ELF-1 (cell line): ENCODE measurements at regions not wholly inside any gene's neighbourhood (a gene's known extent, or its start where the extent isn't known, plus 50 kb on each side); places are given as distances from the start of the nearest gene placed in this dataset.
"Not testable (repeated sequence)": the region's sequence is repeated elsewhere in the genome, so short reads cannot be mapped to it uniquely, and the experiment has no call there.

Experiments
- DNase-seq: peaks from one replicate; pipeline ENCODE4 v3.0.0-alpha.2; 2016; ENCODE audit warnings: low read depth, low spot score

DNA sequence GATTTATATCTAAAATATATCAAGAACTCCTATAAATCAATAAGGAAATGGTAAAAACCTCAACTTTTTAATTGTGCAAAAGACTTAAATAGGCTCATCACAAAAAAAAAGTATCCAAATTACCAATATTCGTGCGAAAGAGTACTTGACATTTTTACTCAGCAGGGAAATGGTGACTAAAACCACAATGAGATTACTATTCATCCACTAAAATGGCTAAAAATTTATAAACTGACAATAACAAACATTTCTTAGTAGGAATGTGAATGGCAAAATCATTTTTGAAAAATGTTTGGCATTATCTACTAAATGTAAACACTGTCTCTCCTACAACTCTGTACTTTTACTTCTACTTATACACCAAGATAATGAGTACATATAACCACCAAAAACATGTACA lies 184.8 kb upstream of the RND3 start:
- DNase-seq: no peak

DNA sequence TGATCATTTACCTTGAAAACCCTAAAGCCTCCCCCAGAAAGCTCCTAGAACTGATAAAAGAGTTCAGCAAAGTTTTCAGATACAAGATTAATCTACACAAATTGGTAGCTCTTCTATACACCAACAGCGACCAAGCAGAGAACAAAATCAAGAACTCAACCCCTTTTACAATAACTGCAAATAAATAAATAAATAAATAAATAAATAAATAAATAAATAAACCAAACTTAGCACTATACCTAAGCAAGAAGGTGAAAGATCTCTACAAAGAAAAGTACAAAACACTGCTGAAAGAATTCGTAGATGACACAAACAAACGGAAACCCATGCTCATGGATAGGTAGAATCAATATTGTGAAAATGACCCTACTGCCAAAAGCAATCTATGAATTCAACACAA lies 182.0 kb upstream of the RND3 start:
- no peak for DNase-seq

DNA sequence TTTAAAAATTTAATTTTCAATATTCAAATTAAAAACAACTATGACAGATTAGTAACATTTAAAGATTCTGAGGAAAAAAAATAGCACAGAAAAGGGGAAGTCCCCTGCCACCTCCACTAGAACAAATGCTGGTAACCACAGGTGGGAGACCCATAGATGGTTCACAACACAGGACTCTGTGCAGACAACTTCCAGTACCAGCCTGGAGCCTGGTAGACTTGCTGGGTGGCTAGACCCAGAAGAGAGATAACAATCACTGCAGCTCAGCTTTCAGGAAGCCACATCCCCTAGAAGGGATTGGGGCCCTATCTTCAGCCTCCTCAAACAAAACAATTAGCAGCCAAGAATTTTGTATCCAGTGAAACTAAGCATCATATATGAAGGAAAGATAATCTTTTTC lies 179.6 kb upstream of the RND3 start:
- not testable (repeated sequence) for DNase-seq

DNA sequence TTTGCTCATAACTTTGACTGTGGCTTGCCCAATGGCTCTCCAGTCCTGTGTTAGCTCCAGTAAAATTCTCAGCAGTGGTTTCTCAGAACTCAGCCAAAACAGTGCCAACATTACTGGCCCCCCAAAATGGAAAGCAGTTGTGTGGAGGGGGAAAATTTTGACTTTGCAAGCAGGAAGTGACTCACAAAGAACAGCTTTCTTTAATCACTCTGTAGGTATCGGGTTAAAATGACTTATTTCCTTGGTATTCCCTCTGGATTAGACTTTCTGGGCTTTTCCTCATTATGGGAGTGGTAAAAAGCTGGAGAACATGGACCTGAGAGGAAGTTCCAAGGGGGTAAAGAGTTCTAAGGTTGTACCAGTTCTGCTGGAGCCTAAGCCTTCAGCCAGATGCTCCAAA lies 175.7 kb upstream of the RND3 start:
- no peak for DNase-seq

DNA sequence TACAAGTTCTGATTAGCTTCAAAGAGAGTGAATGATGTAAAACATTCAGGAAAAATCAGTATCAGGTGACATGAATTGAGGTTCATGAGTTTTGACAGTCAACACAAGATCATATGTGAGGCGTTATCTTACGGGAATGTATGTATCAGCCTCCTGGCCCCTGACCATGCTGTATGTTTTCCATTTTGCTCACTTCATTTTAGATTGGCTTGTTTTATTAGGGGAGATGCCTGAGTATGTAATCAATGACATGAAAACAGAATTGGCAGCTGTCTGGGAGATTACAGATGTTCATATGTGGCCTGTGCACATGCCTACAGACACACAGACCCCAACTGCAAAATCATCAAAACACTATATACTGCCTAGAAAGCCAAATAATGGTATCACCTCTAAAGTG lies 168.5 kb upstream of the RND3 start:
- DNase-seq: no peak

DNA sequence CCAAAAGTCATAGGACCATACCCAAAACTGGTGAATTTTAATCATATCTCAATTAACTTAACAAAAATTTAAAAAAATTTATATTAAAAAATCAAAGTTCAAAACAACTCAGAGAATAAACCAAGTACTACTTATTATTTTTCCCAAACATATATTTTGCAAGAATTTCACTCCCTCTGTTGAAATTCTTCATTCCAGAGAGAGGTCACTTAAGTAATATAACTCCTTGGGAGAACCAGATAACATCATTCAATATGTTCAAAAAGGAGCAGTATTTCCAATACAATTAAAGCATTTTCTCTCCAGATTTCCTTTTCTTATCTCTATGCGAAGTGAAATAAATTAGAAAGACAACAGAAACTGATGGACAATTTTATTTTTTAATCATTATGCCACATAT lies 165.9 kb upstream of the RND3 start:
- DNase-seq: no peak

DNA sequence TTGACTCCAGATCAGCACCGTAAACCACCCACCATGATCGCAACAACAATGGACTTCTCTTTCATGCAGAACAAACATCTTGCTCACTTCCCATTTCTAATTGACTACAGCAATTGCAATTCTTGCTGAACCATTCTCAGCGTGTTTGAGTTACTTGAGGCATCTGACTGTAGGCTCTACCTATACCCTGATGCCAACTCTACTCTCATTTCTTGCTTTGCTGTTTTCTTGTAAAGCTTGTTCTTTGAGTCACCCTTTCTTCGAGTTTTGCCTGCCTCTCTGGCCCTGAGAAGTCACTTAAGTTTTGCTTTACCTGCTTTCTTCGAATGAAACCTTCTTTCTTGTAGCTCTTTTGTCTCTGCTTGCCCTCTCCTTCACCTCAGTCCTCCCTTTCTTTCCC lies 160.5 kb upstream of the RND3 start:
- peak; percentile 5 for DNase-seq

DNA sequence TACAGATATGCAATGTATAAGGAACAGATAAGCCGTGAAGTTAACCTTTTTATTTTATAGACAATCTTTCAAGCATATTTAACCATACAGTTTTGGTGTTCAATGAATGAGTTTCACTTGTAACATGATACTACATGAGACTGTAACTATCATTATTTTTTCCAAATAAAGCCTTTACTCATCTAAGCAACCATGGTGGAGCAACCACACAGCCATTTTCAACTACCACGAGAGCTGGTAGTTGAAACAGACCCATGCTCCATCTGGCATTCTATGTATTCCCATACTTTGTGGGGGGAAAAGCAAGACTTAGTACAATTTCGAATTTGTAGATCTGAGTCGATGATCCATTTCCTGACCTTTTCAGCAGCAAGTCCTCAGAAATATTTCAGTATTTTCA lies 159.3 kb upstream of the RND3 start:
- no peak for DNase-seq

DNA sequence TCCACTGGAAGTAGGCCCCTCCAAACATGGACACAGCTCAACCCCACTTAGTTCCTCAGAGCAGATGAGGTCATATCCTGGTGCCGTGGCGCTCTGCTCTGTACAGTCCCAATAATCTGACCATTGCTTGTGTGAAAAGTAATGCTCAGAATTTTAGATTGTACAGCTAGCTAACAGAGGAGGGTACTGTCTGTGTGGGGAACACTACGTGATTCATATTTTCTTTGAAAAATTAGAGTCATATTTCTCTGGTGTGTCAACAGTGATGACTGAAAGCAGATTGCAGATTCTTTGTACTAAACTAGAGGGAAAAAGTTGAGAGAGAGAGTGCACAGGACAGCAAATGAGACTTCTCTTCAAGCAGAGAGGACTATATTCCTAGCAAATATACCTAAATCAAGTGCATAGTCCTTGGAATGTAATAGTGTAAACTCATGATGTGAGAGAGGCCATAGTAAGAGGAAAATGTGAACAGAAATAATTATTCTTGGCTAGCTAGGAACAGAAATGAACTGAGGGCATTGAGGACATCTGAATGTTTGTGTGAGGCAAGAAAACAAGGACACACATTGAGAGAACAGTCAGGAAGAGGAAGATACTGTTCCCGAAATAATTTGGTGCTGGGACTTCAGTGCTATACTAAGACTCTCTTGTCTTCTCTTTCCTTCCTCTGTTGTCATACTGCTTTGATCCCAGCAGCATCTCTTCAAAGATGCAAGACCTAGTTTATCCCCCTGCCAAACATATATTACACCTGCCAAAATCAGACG lies 157.0 kb upstream of the RND3 start:
- DNase-seq: no peak

DNA sequence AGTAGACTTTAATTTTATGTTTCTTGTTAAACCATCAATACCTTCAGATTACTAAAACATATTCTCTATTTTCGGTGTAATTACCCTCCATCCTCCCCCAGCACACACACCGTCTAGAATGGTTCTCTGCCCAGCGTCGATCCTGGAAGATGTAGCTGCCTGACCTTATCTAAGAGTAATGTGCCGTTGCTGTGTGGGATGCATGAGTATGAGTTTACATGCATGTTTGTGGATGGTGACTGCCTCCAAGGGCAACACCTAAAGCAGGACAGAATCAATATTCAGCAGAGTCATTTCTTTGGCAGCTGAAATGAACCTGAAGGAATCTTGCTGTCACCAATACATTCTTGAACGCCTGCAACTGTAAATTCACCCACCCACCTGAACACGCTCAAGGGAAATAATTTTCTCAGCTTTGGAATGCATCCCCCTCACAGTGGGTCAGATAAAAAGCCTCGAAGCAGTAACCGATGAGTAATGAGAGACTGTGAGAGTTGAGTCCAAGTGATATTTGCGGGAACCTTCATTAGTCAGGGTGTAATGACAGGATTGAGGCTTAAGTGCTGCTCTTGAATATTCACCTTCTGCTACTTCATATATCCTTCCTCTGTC lies 155.8 kb upstream of the RND3 start:
- no peak for DNase-seq

DNA sequence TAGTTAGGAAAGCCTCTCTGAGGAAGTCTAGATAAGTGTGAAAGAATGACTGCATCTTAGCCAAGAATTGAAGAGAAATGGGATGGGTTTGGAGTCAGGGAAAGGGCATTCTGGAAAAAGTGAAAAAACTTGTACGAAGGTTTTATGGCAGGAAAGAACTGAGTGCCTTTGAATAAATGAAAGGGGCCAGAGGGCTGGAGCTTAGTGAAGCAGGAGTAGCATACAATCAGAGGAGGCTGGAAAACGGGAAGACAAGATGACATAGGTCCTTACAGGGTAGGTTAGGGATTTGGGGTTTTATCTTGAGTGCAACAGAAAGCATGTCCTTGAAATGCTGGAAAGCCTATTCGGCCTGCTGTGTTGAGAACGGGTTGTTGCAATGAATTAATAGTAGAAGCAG lies 152.6 kb upstream of the RND3 start:
- no peak for DNase-seq

DNA sequence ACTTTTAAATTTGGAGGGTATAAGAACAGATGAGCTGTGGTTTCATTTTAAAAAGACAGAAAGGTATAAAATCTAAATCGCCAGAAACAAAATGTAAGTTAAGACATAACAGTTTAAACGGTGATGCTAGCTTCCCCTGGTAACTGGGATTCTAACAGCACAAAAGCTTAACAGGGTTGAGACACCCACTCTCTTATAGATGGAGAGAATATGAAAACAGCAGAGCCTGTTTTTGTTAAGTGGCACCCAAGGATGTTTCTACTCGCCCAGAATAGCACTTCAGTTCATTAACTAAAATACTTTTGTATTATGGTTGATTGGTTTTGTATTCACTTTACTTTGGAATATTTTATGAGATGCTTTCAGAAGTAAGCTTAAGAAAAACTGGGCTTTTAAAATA lies 151.9 kb upstream of the RND3 start:
- no peak for DNase-seq

DNA sequence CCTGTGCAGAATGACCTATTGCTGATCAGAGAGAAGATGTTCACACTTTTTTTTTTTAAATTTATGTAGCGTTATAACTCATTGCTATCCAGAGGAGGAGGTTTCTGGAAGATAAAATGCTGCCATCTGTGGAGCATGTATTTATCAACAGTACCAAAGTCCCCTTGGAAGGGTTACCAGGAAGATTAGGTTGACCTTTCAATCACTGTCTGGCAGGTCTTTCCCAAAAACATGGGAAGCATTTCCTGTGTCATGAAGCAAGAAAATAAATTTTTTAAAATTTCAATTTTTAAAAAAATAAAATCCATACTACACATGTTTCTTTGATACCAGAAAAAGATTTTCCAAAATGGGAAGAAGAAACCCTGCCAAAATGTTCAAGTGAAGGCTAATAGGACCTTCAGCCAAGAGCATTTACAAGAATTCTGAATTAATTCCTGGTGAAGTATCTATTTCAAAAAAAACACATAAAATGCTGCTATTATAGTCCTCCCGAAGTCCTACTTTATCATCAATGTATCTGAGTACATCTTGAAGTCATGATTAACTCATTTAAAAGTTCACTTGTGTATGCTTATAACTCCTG lies 143.9 kb upstream of the RND3 start:
- no peak for DNase-seq

DNA sequence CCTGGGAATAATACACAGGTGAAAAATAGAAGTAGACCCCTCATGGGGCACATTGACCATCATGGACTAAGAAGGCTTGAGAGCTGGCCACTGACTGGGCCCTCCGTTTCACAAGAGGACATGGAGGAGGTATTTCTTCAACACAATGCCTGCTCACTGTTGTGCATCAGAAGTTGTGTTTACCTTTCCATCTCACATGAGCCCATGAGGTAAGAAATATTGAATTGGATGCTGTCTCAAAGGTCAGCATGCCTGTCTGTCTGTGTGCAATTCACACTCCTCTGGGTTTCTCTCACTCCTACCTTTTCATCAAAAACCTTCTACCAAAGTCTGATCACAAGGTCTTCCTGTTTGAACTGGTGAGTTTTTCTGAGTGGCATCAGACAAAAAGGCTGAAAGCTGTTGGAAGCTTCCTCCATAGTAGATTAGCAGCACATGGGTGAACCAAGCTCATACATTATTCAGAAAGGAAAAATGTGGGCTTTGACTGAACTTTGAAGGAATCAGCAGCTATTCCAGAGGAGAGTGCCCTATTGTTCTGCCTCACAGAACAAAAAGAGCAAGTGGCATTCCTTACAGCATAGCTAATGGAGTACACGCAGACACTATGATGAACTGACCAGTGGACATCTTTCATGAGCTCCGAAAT lies 143.2 kb upstream of the RND3 start:
- DNase-seq: no peak

DNA sequence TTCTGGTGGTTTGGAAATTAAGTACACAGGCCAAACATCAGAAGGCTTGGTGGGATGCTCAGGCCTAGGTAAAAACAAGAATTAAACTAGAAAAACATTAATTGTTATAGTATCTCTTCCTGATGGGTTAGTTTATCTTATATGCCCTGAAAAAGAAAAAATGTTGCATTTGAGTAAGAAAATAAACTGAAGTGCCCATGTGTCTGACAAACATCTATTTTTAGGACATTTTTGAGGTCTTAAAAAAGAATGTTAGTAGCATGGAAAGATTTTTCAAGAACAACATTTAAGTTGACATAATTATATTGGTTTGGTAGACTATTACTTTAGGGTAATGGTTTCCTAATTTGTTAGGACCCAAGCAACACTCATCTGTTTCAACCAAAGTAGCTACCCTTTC lies 140.1 kb upstream of the RND3 start:
- no peak for DNase-seq

DNA sequence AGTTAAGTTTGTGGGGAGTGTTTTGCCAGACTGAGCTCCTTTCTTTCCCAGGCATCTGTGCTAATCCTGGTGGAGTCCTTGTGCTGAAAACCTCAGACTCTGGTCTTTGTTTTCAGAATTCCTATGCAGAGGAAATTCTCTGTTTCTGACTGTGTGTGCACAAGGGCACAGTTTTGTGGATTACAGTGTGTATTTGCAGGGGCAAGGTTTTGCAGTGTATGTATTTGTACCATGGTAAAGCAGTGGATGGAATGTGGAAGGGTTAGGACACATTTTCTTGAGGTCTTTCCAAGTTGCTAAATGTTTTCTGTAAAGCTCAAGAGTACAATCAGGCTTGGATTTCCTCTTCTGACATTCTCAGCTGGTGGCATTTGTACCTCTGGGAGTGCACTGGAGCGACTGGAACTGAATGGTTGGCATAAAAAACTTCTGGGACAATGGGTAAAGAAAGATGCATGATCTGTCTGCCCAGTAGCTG lies 139.5 kb upstream of the RND3 start:
- DNase-seq: no peak

DNA sequence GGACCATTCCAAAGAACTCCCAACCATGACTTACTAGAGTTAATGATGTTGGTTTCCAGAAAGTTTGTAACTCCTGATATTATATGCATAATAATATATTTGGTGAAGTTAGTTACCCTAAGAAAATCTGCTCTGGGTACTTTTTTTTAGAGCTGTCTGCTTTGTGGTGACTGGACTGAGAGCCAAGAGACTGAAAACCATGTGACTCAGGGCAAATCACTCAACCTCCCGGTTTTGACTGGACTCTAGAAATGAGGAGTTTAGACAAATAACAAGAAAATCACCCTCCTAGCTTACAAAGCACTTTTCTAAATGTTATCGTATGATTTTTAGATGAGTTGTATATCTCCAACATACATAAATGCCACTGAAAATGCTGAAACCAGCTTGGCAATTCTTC lies 138.3 kb upstream of the RND3 start:
- no peak for DNase-seq

DNA sequence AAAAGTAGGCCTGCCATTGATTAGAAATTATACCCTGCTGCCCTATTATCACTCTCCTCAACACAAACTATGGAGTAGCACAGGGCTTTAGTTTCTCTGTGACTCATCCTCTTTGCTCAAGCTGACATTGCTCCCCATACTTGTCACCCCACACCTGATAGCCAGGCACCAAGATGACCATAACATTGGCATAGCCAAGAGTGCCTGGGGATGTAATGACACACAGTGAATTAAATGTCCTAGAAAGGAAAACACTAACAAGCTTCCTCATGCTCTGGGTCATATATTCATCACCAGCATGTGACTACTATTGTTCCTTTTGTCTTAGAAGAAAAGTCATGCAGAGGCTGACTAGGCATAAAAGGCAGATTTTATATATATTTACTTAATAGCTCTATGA lies 137.8 kb upstream of the RND3 start:
- no peak for DNase-seq

DNA sequence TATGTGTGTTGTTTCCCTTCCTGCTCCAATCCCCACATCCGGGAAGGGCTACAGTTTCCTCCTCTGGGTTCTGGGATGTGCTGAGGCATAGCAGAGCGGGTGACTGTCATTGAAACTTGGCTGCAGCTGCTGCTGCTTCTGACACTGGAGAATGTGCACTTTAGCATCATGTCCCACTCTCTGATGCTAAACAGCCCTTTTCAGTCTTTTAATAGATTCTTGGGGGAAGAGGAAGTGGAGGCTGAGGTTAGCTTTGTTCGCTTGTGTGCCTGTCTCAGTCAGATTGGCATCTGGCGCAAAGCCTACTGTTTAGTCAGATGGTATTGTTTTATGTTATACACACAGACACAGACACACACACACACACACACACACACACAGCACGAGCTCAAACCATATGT lies 136.5 kb upstream of the RND3 start:
- no peak for DNase-seq

DNA sequence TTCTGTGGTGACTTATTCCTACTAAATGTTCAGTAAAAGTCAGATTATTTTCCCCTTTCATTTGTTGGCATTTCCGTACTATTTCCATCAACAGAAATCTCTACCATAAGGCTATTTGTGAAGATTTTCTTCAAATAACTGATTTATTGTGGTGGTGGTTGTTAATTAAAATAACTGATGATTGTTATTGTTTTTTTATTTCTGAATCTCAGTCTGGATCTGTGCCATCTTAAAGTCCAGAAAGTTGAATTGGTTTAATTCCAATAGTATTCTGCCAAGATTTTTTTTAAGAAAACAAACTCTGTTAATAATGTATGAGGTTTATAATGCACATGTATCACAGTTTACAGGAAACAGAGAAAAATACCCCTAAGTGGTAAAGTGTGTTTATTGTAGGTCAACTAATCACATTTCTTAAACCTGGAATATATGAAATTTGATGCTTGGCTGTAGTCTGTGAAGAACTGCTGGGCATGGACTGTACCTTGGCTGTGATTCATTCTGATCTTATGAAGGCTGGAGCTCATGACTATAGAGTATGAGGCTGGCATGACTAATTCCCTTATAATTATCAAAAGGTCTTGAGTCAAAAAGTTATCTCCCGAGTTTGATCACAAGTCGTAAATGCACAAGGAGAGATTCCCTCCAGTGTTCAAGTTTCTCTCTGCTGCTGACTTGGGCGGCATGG lies 134.2 kb upstream of the RND3 start:
- DNase-seq: no peak

DNA sequence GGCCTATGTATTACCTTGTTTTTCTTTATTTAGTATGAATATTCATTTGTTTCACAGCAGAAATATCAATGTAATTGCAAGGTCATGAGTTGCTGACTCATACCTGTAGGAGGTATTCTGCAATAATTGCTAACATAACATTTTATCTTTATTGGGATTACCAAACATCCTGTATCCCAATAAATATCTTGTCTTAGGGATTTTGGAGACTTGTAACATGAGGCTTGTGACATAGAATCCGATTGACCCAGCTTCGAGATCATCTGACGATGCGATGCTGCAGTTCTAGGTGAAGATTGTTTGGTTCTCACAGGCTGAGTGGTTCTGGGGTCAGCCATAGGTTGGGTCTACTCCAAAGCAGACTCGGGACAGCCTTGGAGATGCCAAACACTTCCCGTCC lies 133.4 kb upstream of the RND3 start:
- DNase-seq: no peak

DNA sequence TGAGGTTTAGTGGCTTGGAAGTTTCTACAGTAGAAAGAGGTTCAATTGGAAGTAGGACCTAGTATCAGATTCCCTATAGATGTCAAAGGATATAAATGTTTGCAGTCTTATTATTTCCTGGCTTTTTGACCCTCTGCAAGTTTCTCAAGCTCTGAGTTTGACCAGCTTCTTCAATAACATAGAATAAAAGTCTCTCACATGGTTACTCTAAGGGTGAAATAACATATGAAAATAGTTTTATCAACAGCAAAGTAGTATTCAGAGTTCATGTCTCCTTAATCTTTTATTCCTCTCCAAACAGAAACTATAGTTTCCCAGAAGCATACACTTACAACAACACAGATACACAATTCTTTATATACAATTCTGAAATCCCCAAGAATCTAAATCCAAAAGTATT lies 132.9 kb upstream of the RND3 start:
- DNase-seq: no peak
